GM12891 (cell line): ENCODE measurements at regions not wholly inside any gene's neighbourhood (a gene's known extent, or its start where the extent isn't known, plus 50 kb on each side); places are given as distances from the start of the nearest gene placed in this dataset.

Experiments
- PAX5 ChIP-seq: IDR thresholded peaks from 2 replicates; pipeline ENCODE4 v1.6.1; 2011; ENCODE audit warnings: low read length, moderate library complexity, mild to moderate bottlenecking; ENCODE audit not compliant: insufficient read depth, severe bottlenecking
- POLR2A ChIP-seq: IDR thresholded peaks from 2 replicates; pipeline ENCODE4 v1.6.1; 2011; ENCODE audit warnings: low read depth, low read length, control low read depth
- POLR2AphosphoS5 ChIP-seq: IDR thresholded peaks from 2 replicates; pipeline ENCODE4 v1.6.1; 2011; ENCODE audit warnings: low read depth, low read length, control low read depth
- SPI1 ChIP-seq: IDR thresholded peaks from 2 replicates; pipeline ENCODE4 v1.6.1; 2011; ENCODE audit warnings: low read depth, low read length, control low read depth
- TAF1 ChIP-seq: IDR thresholded peaks from 2 replicates; pipeline ENCODE4 v1.6.1; 2011; ENCODE audit warnings: low read depth, low read length, control low read depth

- no peak for TF ChIP-seq POLR2A
- TF ChIP-seq POLR2AphosphoS5: no peak
- TF ChIP-seq TAF1: no peak
- TF ChIP-seq SPI1: no peak
- no peak for TF ChIP-seq PAX5
Observed at GRCh38 chr1:221227872-221228337, 348.7 kb downstream of the HLX start.
